IMR-90 (cell line): ENCODE measurements at regions not wholly inside any gene's neighbourhood (a gene's known extent, or its start where the extent isn't known, plus 50 kb on each side); places are given as distances from the start of the nearest gene placed in this dataset.

Experiments
- ATAC-seq: fragments of 200-7000 bp; cut with Tn5 transposase; 2 replicates; pipeline ENCODE4 v1.9.1; 2020; ENCODE audit warnings: low read depth, mild to moderate bottlenecking, moderate library complexity
- BruUV-seq: library from RNA; stranded (reverse); fragments of 400-500 nt; replicated peaks from 2 replicates; lab custom pipeline; 2021; lab: Mats Ljungman, UMichigan
- CTCF ChIA-PET: fragments of 300-600 bp; formaldehyde crosslinking; extraction: SDS; loops from one replicate; lab custom pipeline; 2021; ENCODE audit warnings: antibody characterized with exemption; lab: Yijun Ruan, JAX
- POLR2A ChIA-PET: fragments of 300-600 bp; sonication (Branson Sonifier 250); formaldehyde crosslinking; loops from one replicate; lab custom pipeline; 2022; ENCODE audit warnings: antibody characterized with exemption; ENCODE audit not compliant: unreplicated experiment; lab: Charles Lee
- DNase-seq: peaks from one replicate; pipeline ENCODE4 v3.0.0; 2013
- H2AFZ ChIP-seq: replicated peaks from 2 replicates; pipeline ENCODE3; 2013; ENCODE audit warnings: low read length, mild to moderate bottlenecking; ENCODE audit not compliant: poor library complexity
- H2AK5ac ChIP-seq: 2 replicates; pipeline ENCODE4 v1.6.1; 2013; ENCODE audit warnings: low read depth, low read length, inconsistent platforms
- H2AK9ac ChIP-seq: replicated peaks from 2 replicates; pipeline ENCODE3; 2013; ENCODE audit warnings: mild to moderate bottlenecking, low read depth, low read length, moderate library complexity; ENCODE audit not compliant: poor library complexity
- H2BK120ac ChIP-seq: 2 replicates; pipeline ENCODE4 v1.6.1; 2013; ENCODE audit warnings: low read depth, low read length, inconsistent platforms
- H2BK15ac ChIP-seq: 3 replicates; pipeline ENCODE4 v1.6.1; 2013; ENCODE audit warnings: low read depth, low read length, inconsistent platforms
- H2BK20ac ChIP-seq: 2 replicates; pipeline ENCODE4 v1.6.1; 2013; ENCODE audit warnings: low read depth, mild to moderate bottlenecking, inconsistent platforms, low read length, moderate library complexity
- H2BK5ac ChIP-seq: 2 replicates; pipeline ENCODE4 v1.6.1; 2013; ENCODE audit warnings: mild to moderate bottlenecking, low read depth, low read length, inconsistent platforms; ENCODE audit not compliant: poor library complexity, severe bottlenecking
- H3K14ac ChIP-seq: replicated peaks from 2 replicates; pipeline ENCODE4 v1.6.1; 2013; ENCODE audit warnings: low read depth, low read length, inconsistent platforms
- H3K18ac ChIP-seq: 2 replicates; pipeline ENCODE4 v1.6.1; 2013; ENCODE audit warnings: low read depth, low read length, control low read depth
- H3K23ac ChIP-seq: 2 replicates; pipeline ENCODE4 v1.6.1; 2013; ENCODE audit warnings: low read depth, low read length, inconsistent platforms
- H3K27ac ChIP-seq: 2 replicates; pipeline ENCODE4 v1.5.1; 2013; ENCODE audit warnings: mild to moderate bottlenecking, control low read depth, low read length; ENCODE audit not compliant: insufficient read depth
- H3K27me3 ChIP-seq: 2 replicates; pipeline ENCODE4 v1.6.1; 2013; ENCODE audit warnings: low read length; ENCODE audit not compliant: control insufficient read depth, insufficient read depth
- H3K36me3 ChIP-seq: 2 replicates; pipeline ENCODE4 v1.6.1; 2013; ENCODE audit warnings: low read length, mixed read lengths; ENCODE audit not compliant: control insufficient read depth, insufficient read depth
- H3K4ac ChIP-seq: 2 replicates; pipeline ENCODE4 v1.6.1; 2013; ENCODE audit warnings: low read depth, low read length, inconsistent platforms
- H3K4me1 ChIP-seq: 2 replicates; pipeline ENCODE4 v1.6.1; 2013; ENCODE audit warnings: low read length, mixed read lengths; ENCODE audit not compliant: control insufficient read depth, insufficient read depth
- H3K4me2 ChIP-seq: 2 replicates; pipeline ENCODE4 v1.6.1; 2013; ENCODE audit warnings: low read depth, mild to moderate bottlenecking, control low read depth, low read length, moderate library complexity
- H3K4me3 ChIP-seq: 2 replicates; pipeline ENCODE4 v1.5.1; 2013; ENCODE audit warnings: low read depth, mild to moderate bottlenecking, control low read depth, low read length, moderate library complexity; ENCODE audit not compliant: insufficient read depth
- H3K56ac ChIP-seq: 2 replicates; pipeline ENCODE4 v1.6.1; 2013; ENCODE audit warnings: low read length, inconsistent platforms; ENCODE audit not compliant: insufficient read depth; ENCODE audit errors: extremely low read depth
- H3K79me1 ChIP-seq, 2 experiments: 2 replicates each; pipeline ENCODE4 v1.6.1; 2013; ENCODE audit warnings: low read length in 2 of 2, inconsistent platforms in 1 of 2, low read depth in 1 of 2
- H3K9ac ChIP-seq: 2 replicates; pipeline ENCODE4 v1.6.1; 2013; ENCODE audit warnings: low read depth, low read length, control low read depth
- H3K9me1 ChIP-seq: 2 replicates; pipeline ENCODE4 v1.6.1; 2013; ENCODE audit warnings: low read length, inconsistent platforms; ENCODE audit not compliant: insufficient read depth
- H3K9me3 ChIP-seq: 2 replicates; pipeline ENCODE4 v1.6.1; 2013; ENCODE audit warnings: low read length; ENCODE audit not compliant: control insufficient read depth, insufficient read depth
- H4K20me1 ChIP-seq: 2 replicates; pipeline ENCODE4 v1.6.1; 2013; ENCODE audit warnings: low read length, inconsistent platforms; ENCODE audit not compliant: insufficient read depth
- H4K5ac ChIP-seq: 2 replicates; pipeline ENCODE4 v1.6.1; 2013; ENCODE audit warnings: mild to moderate bottlenecking, low read depth, low read length, control low read depth
- H4K8ac ChIP-seq, 2 experiments: 2 replicates each; pipeline ENCODE4 v1.6.1; 2013; ENCODE audit warnings: low read depth in 2 of 2, low read length in 2 of 2, control low read depth in 1 of 2, inconsistent platforms in 1 of 2
- H4K91ac ChIP-seq: 2 replicates; pipeline ENCODE4 v1.6.1; 2013; ENCODE audit warnings: low read depth, low read length, inconsistent platforms; ENCODE audit not compliant: insufficient read depth
- MAFK ChIP-seq: IDR thresholded peaks from 2 replicates; pipeline ENCODE4 v1.6.1; 2012; ENCODE audit warnings: low read depth, low read length, improper control_type of control experiment
- RFX5 ChIP-seq: IDR thresholded peaks from 2 replicates; pipeline ENCODE4 v1.8.0; 2012; ENCODE audit warnings: low read depth, mild to moderate bottlenecking, low read length, moderate library complexity
- WGBS, 2 experiments: methylation state at CpG; one replicate each; pipeline versions ENCODE4 v1.1.5 to v1.1.7; 2013; ENCODE audit warnings: missing lambda C conversion rate in 2 of 2; ENCODE audit not compliant: insufficient read length in 1 of 2; ENCODE audit errors: extremely low coverage in 2 of 2; 5-methylcytosine and 5-hydroxymethylcytosine counted together
- dilution Hi-C: fragments of 300-500 bp; cut with HindIII; formaldehyde crosslinking; loops from one replicate; pipeline ENCODE4 v1.14.3; 2018; ENCODE audit warnings: low sequenced_read_pairs; ENCODE audit not compliant: unreplicated experiment
- in situ Hi-C: fragments of 300-500 bp; cut with MboI; formaldehyde crosslinking; loops from 3 replicates; pipeline ENCODE4 v1.14.3; 2019; ENCODE audit warnings: low sequenced_read_pairs, inconsistent platforms, mixed read lengths
- intact Hi-C: fragments of 100-400 bp; cut with micrococcal nuclease; formaldehyde crosslinking; loops from 2 replicates; pipeline ENCODE4 v1.10.0; 2022

DNA sequence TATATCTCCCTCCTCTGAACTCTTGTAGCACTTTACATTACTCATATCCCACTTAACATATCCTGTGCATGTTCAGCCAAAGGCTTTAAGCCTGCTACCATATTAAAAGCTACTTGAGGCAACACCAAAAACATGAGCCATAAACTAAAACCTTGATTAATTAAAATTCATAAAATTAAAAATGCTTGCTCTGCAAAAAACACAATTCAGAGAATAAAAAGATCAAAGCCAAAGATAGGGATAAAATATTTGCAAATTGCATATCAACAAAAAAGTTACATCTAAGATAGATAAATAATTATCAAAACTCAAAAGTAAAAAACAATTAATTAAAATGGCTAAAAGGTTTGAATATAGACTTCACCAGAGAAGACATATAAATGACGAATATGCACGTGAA is 495.4 kb upstream of the PIK3C3 start:
- BruUV-seq, result no TSS peak
- H4K8ac ChIP-seq, result no peak overlapping the region
- H3K23ac ChIP-seq, result no peak overlapping the region
- H4K20me1 ChIP-seq, result no peaks in the 10 kb centered on the region
- in situ Hi-C loops, result no loop called here
- no peak overlapping the region for H3K4me3 ChIP-seq
- intact Hi-C loops, result no loop called here
- no peak overlapping the region for H3K27ac ChIP-seq
- H2AK5ac ChIP-seq, result no peak overlapping the region
- H3K79me1 ChIP-seq, result no peaks in the 10 kb centered on the region
- no peak overlapping the region for H3K18ac ChIP-seq
- no CpG with 5 or more reads among the region's 2 CpGs for WGBS, 2 experiments
- H3K4me1 ChIP-seq, result no peaks in the 10 kb centered on the region
- no peak overlapping the region for H2AK9ac ChIP-seq
- no peak overlapping the region for H2AFZ ChIP-seq
- H2BK15ac ChIP-seq, result no peak overlapping the region
- dilution Hi-C loops, result no loop called here
- no peak overlapping the region for H2BK5ac ChIP-seq
- no peak overlapping the region for H3K4me2 ChIP-seq
- H4K91ac ChIP-seq, result no peak overlapping the region
- ChIA-PET CTCF (no interaction called here), POLR2A (no interaction called here)
- no peak overlapping the region for H2BK120ac ChIP-seq
- ATAC-seq (no peak), DNase-seq (no peak)
- no peaks in the 10 kb centered on the region for H3K27me3 ChIP-seq
- no peak overlapping the region for H3K56ac ChIP-seq
- H2BK20ac ChIP-seq, result no peak overlapping the region
- H3K9me1 ChIP-seq, result no peaks in the 10 kb centered on the region
- H3K36me3 ChIP-seq, result no peaks in the 10 kb centered on the region
- no peak overlapping the region for H3K4ac ChIP-seq
- no peak overlapping the region for H3K9ac ChIP-seq
- TF ChIP-seq MAFK (peak; percentile 77), RFX5 (no peak)
- no peak overlapping the region for H3K14ac ChIP-seq
- no peaks in the 10 kb centered on the region for H3K9me3 ChIP-seq
- no peak overlapping the region for H4K5ac ChIP-seq
